Mucosa of stomach (tissue), 1 donor: ENCODE measurements at regions not wholly inside any gene's neighbourhood (a gene's known extent, or its start where the extent isn't known, plus 50 kb on each side); places are given as distances from the start of the nearest gene placed in this dataset.
"Not testable (repeated sequence)": the region's sequence is repeated elsewhere in the genome, so short reads cannot be mapped to it uniquely, and the experiment has no call there.

ENCODE experiments used
- H3K27me3 ChIP-seq: one replicate; pipeline ENCODE4 v1.7.0; 2013; ENCODE audit warnings: mild to moderate bottlenecking, low read length; ENCODE audit not compliant: control insufficient read depth, insufficient read depth
- H3K36me3 ChIP-seq: one replicate; pipeline ENCODE4 v1.7.0; 2013; ENCODE audit warnings: low read length; ENCODE audit not compliant: control insufficient read depth, insufficient read depth
- H3K4me1 ChIP-seq: one replicate; pipeline ENCODE4 v1.7.0; 2013; ENCODE audit warnings: mild to moderate bottlenecking, low read length; ENCODE audit not compliant: control insufficient read depth, insufficient read depth
- H3K4me3 ChIP-seq: one replicate; pipeline ENCODE4 v1.7.0; 2013; ENCODE audit warnings: low read length
- H3K9ac ChIP-seq: one replicate; pipeline ENCODE4 v1.7.0; 2013; ENCODE audit warnings: mild to moderate bottlenecking, low read length, moderate library complexity
- H3K9me3 ChIP-seq: one replicate; pipeline ENCODE4 v1.7.0; 2013; ENCODE audit warnings: mild to moderate bottlenecking, low read length, moderate library complexity; ENCODE audit not compliant: control insufficient read depth
- donor health status: Pancreatic carcinoma.

DNA sequence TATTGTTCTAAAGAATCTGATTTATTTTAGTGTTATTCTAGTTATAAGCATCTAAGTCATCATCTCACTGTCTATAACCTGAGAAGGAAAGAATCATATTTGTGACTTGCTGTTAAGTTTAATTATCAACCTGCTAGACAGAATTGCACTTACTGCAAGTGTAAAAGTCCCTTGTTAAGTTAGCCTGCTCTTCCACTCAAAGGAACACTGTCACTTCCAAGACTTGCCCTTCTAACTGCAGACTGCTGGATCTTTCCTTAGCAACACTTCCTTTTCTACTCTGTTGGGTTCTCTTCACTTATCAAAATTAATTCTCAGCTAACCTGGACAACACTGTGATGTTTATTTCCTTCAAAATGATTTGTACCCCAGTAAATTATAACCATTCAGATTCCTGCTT is 323.2 kb upstream of the TFPI start:
- Histone ChIP-seq H3K4me1 (no peaks in the 10 kb centered on the region), H3K4me3 (no peak overlapping the region), H3K27me3 (no peaks in the 10 kb centered on the region), H3K9me3 (no peaks in the 10 kb centered on the region), H3K36me3 (no peaks in the 10 kb centered on the region), H3K9ac (no peak overlapping the region)

DNA sequence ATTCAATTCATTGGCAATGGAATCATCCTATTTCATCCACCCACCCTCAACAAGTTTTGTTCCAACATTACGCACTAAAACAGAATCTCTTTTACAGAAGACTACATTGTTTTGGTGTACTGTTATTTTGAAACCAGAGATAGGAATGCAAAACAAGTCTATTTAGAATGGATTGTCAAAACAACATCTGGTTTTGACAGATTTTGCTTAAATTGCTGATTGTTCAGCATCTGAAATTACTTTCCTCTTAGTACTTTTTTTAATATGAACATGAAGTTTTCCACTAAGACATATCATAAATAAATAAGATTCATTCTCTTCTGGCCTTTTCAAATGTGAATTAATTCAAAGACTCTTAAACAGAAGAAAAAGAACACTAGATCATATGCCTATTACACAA is 323.9 kb upstream of the TFPI start:
- no peak overlapping the region for H3K9ac ChIP-seq
- no peak overlapping the region for H3K4me3 ChIP-seq
- no peaks in the 10 kb centered on the region for H3K9me3 ChIP-seq
- no peaks in the 10 kb centered on the region for H3K4me1 ChIP-seq
- H3K36me3 ChIP-seq, result no peaks in the 10 kb centered on the region
- no peaks in the 10 kb centered on the region for H3K27me3 ChIP-seq

DNA sequence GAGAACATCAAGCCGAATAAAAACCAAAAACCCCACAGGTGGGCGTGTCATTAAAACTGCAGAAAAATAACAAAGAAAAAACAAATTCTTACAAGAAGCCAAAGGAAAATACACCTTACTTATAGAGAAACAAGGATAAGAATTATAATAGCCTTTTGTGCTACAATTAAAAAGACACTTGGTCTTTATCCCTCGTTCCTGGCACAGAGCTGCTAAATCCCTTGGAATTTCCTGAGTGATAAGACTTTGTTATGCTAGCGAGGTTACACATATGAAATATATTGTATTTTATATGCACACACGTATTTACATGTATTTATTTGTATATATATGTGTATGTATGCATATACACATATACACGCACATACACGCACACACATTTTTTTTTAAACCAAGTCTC is 325.3 kb upstream of the TFPI start:
- no peaks in the 10 kb centered on the region for H3K4me1 ChIP-seq
- no peaks in the 10 kb centered on the region for H3K9me3 ChIP-seq
- H3K9ac ChIP-seq, result no peak overlapping the region
- no peaks in the 10 kb centered on the region for H3K36me3 ChIP-seq
- H3K27me3 ChIP-seq, result no peaks in the 10 kb centered on the region
- no peak overlapping the region for H3K4me3 ChIP-seq

DNA sequence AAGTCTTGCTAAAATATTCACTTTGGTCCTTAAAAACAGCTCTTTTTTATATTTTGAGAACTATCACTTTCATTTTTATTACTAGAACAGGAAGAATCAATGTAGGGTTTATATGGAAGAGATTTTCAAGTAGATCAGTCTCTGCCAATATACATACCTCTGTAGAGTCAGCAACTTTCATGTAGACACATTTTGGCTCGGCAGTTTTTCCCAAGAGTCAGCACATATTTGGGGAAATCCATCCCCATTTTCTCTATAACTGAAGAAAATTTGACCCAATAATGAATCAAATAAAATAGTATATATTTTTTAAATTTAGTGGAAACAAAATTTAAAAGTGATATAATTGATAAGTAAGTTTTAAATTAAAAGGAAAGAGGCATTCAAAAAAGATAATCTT is 329.8 kb upstream of the TFPI start:
- H3K4me3 ChIP-seq, result no peak overlapping the region
- no peak overlapping the region for H3K9ac ChIP-seq
- H3K9me3 ChIP-seq, result no peaks in the 10 kb centered on the region
- no peaks in the 10 kb centered on the region for H3K27me3 ChIP-seq
- H3K4me1 ChIP-seq, result no peaks in the 10 kb centered on the region
- H3K36me3 ChIP-seq, result no peaks in the 10 kb centered on the region

DNA sequence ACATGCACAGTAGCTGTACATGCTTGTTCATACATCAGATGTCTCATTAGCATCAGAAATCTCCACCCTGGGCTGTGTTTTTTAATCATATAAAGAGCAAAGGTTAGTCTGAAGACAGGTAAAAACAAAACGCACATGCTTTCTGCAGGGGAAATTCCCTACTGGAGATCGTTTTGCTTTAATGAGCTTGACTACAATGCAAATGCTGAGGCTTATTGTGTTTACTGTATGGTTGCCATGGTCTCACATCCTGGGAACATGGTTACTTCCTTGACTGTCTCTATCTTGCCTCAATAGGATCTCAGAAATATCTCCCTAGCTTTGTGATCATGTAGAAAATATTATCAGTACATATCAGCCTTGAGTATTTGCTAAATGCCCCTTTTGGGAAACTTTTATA is 336.5 kb upstream of the TFPI start:
- Histone ChIP-seq H3K9me3 (no peaks in the 10 kb centered on the region), H3K4me3 (no peak overlapping the region), H3K9ac (no peak overlapping the region), H3K4me1 (peaks cover 10% of the 10 kb centered on the region), H3K27me3 (no peaks in the 10 kb centered on the region), H3K36me3 (no peaks in the 10 kb centered on the region)

DNA sequence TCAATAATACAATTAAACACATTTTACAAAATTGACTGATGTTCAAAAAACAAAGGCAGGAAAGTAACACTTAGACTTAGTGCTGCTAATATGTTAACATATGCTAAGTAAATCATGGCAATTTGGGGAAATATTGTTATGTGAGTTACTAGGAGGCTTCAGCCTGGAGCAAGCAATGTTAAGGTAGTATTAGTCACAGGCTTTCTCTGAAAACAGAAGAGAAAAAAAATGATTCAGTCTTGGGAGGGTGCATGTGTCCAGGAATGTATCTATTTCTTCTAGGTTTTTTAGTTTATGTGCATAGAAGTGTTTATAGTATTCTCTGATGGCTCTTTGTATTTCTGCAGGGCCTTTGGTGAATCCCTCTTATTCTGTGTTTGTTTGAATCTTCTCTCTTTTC is 345.8 kb upstream of the TFPI start:
- Histone ChIP-seq H3K36me3 (no peaks in the 10 kb centered on the region), H3K4me1 (no peaks in the 10 kb centered on the region), H3K27me3 (no peaks in the 10 kb centered on the region), H3K9ac (no peak overlapping the region), H3K9me3 (no peaks in the 10 kb centered on the region), H3K4me3 (no peak overlapping the region)

- Histone ChIP-seq H3K9ac (no peak overlapping the region), H3K27me3 (no peaks in the 10 kb centered on the region), H3K4me3 (no peak overlapping the region), H3K36me3 (no peaks in the 10 kb centered on the region), H3K4me1 (no peaks in the 10 kb centered on the region), H3K9me3 (no peaks in the 10 kb centered on the region)
Measured at GRCh38 chr2:187906021-187906420, 351.8 kb upstream of the TFPI start.

GRCh38 chr2:187910922-187911321 is 356.7 kb upstream of the TFPI start:
- not testable (repeated sequence) for H3K36me3 ChIP-seq, H3K4me3 ChIP-seq, H3K9me3 ChIP-seq, H3K27me3 ChIP-seq, H3K9ac ChIP-seq, H3K4me1 ChIP-seq

DNA sequence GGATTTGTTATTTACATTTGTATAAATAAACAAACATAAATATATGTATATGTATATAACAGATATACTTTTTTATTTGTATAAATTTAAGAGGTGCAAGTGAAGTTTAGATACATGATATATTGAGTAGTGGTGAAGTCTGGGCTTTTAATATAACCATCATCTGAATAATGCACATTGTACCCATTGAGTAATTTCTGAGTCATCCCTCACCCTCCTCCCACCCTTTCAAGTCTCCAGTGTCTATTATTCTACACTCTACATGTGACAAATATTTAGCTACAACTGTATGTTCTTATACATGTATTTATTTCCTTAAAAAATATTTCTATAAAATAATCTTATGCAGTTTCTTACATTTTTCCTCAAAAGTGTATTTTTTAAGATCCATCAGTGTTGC is 358.7 kb upstream of the TFPI start:
- Histone ChIP-seq H3K9me3 (no peaks in the 10 kb centered on the region), H3K27me3 (no peaks in the 10 kb centered on the region), H3K4me3 (no peak overlapping the region), H3K9ac (no peak overlapping the region), H3K36me3 (no peaks in the 10 kb centered on the region), H3K4me1 (no peaks in the 10 kb centered on the region)

DNA sequence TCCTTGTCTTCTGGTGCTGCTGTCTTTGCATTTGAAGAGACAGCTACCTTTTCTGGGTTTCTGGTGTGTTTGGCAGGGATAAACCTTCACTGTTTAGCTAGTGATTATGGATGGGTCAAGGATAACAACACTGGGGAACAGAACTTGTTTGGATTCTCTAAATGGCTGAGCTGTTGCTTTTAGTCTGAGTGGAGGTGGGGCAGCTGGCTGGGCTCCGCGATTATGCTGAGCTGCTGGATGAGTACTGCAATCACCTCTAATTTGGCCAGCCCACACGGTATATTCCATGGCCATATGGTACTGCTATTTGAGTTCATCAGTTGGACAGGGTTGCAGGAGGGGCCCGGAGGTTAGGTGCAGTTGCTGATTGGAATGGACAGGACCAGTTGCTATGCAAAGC is 361.6 kb upstream of the TFPI start:
- Histone ChIP-seq H3K9me3 (no peaks in the 10 kb centered on the region), H3K4me1 (no peaks in the 10 kb centered on the region), H3K9ac (no peak overlapping the region), H3K36me3 (no peaks in the 10 kb centered on the region), H3K4me3 (no peak overlapping the region), H3K27me3 (no peaks in the 10 kb centered on the region)

DNA sequence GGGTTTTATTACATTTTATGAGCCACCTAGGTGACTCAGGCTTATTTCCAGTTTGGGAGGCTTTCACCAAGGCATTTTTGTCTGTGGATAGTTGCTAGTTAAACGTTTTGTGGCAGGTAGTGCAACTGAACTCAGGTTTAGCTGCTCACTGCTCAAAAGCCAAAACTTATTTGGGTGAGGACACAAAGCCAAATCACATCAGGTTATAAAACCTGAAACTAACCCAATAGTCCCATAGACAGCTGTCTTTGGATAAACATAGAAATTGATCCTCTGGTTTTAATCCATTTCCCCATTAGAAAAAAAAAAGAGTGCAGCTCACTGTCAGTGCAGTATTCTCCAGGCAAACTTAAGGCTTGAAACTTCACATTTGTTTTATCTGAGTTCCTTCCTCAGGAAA is 362.6 kb upstream of the TFPI start:
- H3K9ac ChIP-seq, result no peak overlapping the region
- H3K27me3 ChIP-seq, result no peaks in the 10 kb centered on the region
- no peak overlapping the region for H3K4me3 ChIP-seq
- no peaks in the 10 kb centered on the region for H3K9me3 ChIP-seq
- no peaks in the 10 kb centered on the region for H3K4me1 ChIP-seq
- H3K36me3 ChIP-seq, result no peaks in the 10 kb centered on the region

DNA sequence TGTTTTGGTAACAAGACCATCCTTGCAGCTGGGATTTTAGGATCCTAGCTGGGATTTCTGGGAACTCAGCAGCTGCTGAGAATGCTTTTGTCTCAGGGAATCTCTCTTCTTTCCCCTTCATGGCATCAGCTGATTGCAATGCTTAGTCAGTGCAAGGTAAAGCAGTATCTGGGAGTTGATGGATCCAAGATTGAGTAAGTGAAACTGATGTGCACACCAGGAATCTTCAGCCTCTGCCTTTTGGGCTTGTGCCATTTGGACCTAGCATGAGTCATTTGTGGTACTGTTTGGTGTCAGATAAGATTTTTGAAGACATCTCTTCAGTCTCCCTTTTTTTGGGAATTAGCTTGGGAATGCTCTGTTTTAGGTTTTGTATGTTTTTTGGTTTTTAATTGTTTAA is 363.3 kb upstream of the TFPI start:
- Histone ChIP-seq H3K4me3 (no peak overlapping the region), H3K9me3 (no peaks in the 10 kb centered on the region), H3K9ac (no peak overlapping the region), H3K36me3 (no peaks in the 10 kb centered on the region), H3K27me3 (no peaks in the 10 kb centered on the region), H3K4me1 (no peaks in the 10 kb centered on the region)

DNA sequence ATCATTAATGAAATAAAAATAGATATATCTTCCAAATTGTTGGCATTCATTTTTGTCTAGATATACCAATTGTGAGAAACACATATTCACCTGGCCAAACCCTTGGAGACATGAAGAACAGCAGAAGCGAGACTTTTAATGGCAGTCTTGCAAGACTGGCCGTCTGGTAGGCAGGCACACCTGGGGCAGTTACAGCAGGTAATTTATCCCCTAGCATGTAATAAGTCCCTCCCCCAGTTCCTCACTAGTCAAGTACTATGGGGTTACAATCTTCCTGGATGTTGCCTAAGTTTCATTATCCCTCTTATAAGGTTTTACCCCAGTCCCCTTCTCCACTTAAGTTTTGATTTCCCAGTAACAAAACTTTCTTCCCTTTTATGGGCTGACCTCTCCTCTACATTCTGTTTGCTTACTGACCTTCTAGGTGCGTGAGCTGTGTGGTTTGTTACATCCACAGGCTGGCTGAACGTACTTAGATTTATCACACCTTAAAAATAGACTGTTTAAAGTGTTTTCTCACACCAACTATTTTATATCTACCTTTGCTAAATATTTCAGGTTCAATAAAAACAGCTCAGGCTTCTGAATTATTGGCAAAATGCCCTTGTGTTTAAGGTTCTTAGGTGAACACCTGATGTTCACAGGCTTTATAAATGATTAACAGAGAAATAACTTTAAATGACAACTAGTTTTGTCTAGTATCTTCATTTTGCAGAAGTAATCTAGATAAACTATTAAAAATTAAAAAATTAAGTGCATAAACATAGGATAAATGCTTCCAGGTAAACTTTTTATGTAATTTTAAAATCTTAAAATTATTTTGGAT is 365.0 kb upstream of the TFPI start:
- Histone ChIP-seq H3K4me1 (no peaks in the 10 kb centered on the region), H3K9ac (no peak overlapping the region), H3K36me3 (no peaks in the 10 kb centered on the region), H3K9me3 (no peaks in the 10 kb centered on the region), H3K4me3 (no peak overlapping the region), H3K27me3 (no peaks in the 10 kb centered on the region)
